ENCODE measurements at regions not wholly inside any gene's neighbourhood (a gene's known extent, or its start where the extent isn't known, plus 50 kb on each side); places are given as distances from the start of the nearest gene placed in this dataset.
A peak's percentile ranks its signal among the peaks of the same experiment; 100 is the strongest.
"Not testable (repeated sequence)": the region's sequence is repeated elsewhere in the genome, so short reads cannot be mapped to it uniquely, and the experiment has no call there.

GRCh38 chr12:30548203-30548602 is 147.5 kb downstream of the IPO8 start:
- TF ChIP-seq CTCF (IDR thresholded peaks at IDR 0.05): no peak
- ATAC-seq (ENCODE audit: low FRiP score) (no peak), DNase-seq (ENCODE audit: low spot score) (no peak)

- TF ChIP-seq CTCF (IDR thresholded peaks at IDR 0.05): no peak
- no peak for DNase-seq (ENCODE audit: low spot score)
- no peak for ATAC-seq (ENCODE audit: low FRiP score)
These were observed 149.5 kb downstream of the IPO8 start for GRCh38 chr12:30546121-30546520.

GRCh38 chr12:30544704-30545103 is 151.0 kb downstream of the IPO8 start:
- DNase-seq (ENCODE audit: low spot score); ATAC-seq (ENCODE audit: low FRiP score): not testable (repeated sequence)

DNA sequence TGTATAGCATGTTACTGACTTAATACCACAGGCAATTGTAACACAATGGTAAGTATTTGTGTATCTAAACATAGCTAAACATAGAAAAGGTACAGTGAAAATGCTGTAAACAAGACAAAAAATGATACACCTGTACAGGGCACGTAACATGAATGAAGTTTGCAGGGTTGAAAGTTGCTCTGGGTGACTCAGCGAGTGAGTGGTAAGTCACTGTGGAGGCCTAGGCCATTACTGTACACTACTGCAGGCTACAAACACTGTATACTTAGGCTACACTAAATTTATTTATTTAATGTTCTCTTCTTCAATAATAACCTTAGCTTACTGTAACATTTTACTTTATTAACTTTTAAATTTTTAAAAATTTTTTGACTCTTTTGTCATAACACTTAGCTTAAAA is 158.4 kb downstream of the IPO8 start:
- no peak for TF ChIP-seq CTCF (IDR thresholded peaks at IDR 0.05)
- ATAC-seq (ENCODE audit: low FRiP score): no peak
- no peak for DNase-seq (ENCODE audit: low spot score)

DNA sequence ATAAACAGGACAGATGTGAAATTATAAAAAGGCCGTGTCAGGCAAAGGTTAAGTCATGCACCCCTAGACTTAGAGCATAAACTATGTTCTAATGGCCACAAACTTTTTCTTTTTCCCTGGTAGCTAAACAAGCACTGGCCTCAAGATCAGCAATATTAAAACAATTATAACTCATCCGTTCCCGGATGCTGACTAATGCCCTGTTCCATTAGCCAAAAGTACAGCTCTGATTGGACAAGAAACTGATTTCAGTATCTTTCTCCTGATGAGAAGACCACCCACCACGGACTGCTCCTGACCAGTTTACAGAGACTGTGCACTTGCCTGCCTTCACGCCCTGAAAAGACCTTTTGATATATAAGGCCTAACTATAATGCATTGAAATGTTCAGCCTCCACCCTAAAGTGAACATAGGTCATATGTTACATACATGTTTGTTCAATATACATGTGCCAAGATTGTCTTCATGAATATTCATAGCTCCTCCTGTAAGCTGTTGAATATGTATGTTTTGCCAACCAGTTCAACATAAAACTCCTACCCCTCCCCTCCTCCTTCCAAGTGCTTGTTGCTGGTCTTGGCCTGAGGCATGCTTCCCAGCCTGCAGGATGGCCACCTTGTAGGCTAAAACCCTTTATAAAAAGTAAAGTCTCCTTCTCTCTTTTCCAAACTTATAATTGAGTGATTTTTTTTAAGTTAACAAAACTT is 162.0 kb downstream of the IPO8 start:
- ATAC-seq (ENCODE audit: low FRiP score): peak; percentile 32
- TF ChIP-seq CTCF (IDR thresholded peaks at IDR 0.05): no peak
- DNase-seq (ENCODE audit: low spot score): no peak

DNA sequence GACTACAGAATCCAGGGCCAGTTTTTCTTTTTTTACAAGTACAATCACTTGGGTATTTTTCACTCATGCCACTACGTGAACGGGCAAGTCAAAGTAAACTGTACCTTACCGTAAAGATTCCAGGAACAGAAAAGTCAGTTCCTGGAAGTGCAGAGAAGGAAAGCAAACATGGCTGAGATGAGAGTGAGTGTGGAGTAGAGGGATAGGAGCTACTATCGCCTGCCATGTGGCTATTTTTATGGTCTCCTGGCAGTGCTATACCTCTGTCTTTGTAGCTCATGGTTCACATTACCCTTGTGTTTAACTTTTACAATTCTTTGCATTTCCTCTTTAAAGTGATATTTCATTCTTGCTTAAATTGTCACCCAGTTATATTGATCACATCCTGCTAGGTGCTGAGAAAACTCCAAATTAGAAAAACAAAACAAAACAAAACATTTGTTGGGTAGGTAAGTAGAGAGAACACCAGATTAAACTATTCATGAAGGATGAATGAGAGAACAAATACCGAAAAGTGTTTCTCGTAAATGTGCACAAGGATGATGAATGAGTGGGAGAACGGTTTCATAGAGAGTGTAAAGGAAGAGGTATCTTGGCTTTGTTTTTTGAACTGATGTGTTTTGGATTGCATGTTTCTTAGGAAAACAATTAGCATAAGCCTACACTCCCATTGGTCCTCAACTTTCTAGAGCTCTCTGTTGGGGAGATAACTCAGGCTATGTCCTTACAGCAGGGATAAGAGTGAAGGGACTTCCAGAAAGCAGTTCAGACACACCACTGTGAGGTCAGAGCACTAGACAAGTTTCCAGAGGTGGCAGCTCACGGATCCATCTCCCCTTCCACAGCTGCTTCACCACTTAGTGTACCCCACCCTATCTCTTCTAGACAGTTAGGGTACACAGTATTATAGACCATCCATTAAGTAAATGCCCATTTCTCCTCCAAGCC is 163.7 kb downstream of the IPO8 start:
- DNase-seq (ENCODE audit: low spot score) (no peak), ATAC-seq (ENCODE audit: low FRiP score) (no peak)
- TF ChIP-seq CTCF (IDR thresholded peaks at IDR 0.05): no peak

GRCh38 chr12:30529489-30530269 is 166.0 kb downstream of the IPO8 start:
- DNase-seq (ENCODE audit: low spot score) (no peak), ATAC-seq (ENCODE audit: low FRiP score) (no peak)
- no peak for TF ChIP-seq CTCF (IDR thresholded peaks at IDR 0.05)

All from omental fat pad (tissue), 3 donors.